Panc1 (cell line): ENCODE measurements at regions not wholly inside any gene's neighbourhood (a gene's known extent, or its start where the extent isn't known, plus 50 kb on each side); places are given as distances from the start of the nearest gene placed in this dataset.

Experiments
- ATAC-seq: fragments of 200-7000 bp; cut with Tn5 transposase; 2 replicates; pipeline ENCODE4 v1.9.1; 2020; ENCODE audit warnings: mild to moderate bottlenecking, moderate library complexity
- BruUV-seq: library from RNA; stranded (reverse); fragments of 400-500 nt; replicated peaks from 2 replicates; lab custom pipeline; 2021; lab: Mats Ljungman, UMichigan
- CTCF ChIA-PET: fragments of 300-600 bp; sonication (Branson Sonifier 250); formaldehyde crosslinking; loops from one replicate; lab custom pipeline; 2022; ENCODE audit warnings: antibody characterized with exemption; lab: Charles Lee
- POLR2A ChIA-PET: fragments of 300-600 bp; sonication (Branson Sonifier 250); formaldehyde crosslinking; loops from one replicate; lab custom pipeline; 2022; ENCODE audit warnings: antibody characterized with exemption; lab: Charles Lee
- DNase-seq: peaks from one replicate; pipeline ENCODE4 v3.0.0-alpha.2; 2010; ENCODE audit warnings: low read depth, low spot score
- H3K27ac ChIP-seq: 2 replicates; pipeline ENCODE4 v1.5.1; 2011; ENCODE audit warnings: mild to moderate bottlenecking, low read length, inconsistent platforms
- H3K27me3 ChIP-seq: fragments of 200-500 bp; sonication (Bioruptor generic); 2 replicates; pipeline ENCODE4 v1.6.0; 2014; ENCODE audit warnings: low read length, inconsistent platforms; ENCODE audit not compliant: control insufficient read depth, insufficient read depth
- H3K36me3 ChIP-seq: fragments of 200-500 bp; sonication (Bioruptor generic); 2 replicates; pipeline ENCODE4 v1.5.1; 2014; ENCODE audit warnings: inconsistent platforms, mild to moderate bottlenecking, low read length, moderate library complexity; ENCODE audit not compliant: control insufficient read depth, insufficient read depth
- H3K4me1 ChIP-seq: 2 replicates; pipeline ENCODE4 v1.5.1; 2011; ENCODE audit warnings: inconsistent platforms, mild to moderate bottlenecking, low read length, moderate library complexity; ENCODE audit not compliant: control insufficient read depth, insufficient read depth
- H3K4me3 ChIP-seq, 2 experiments: 2 replicates each; pipeline ENCODE4 v1.5.1; 2011 to 2012; ENCODE audit warnings: low read depth in 2 of 2, low read length in 2 of 2, mild to moderate bottlenecking in 2 of 2, inconsistent platforms in 1 of 2, moderate library complexity in 1 of 2
- H3K9me3 ChIP-seq: fragments of 200-500 bp; sonication (Bioruptor generic); 2 replicates; pipeline ENCODE4 v1.5.1; 2014; ENCODE audit warnings: low read depth, mild to moderate bottlenecking, inconsistent platforms, low read length, moderate library complexity; ENCODE audit not compliant: control insufficient read depth, insufficient read depth
- POLR2AphosphoS5 ChIP-seq: IDR thresholded peaks from 2 replicates; pipeline ENCODE4 v1.6.1; 2012; ENCODE audit warnings: mild to moderate bottlenecking, low read depth, low read length, moderate library complexity
- REST ChIP-seq, 2 experiments: IDR thresholded peaks; 2 replicates each; pipeline ENCODE4 v1.6.1; 2011 to 2012; ENCODE audit warnings: low read depth in 2 of 2, control low read depth in 1 of 2, low read length in 1 of 2, mild to moderate bottlenecking in 1 of 2, moderate library complexity in 1 of 2; ENCODE audit not compliant: insufficient read depth in 1 of 2
- SIN3A ChIP-seq: IDR thresholded peaks from 2 replicates; pipeline ENCODE4 v1.6.1; 2012; ENCODE audit warnings: low read depth, mild to moderate bottlenecking, low read length, moderate library complexity, borderline replicate concordance; ENCODE audit not compliant: insufficient read depth
- TCF7L2 ChIP-seq: IDR thresholded peaks from 2 replicates; pipeline ENCODE4 v1.6.1; 2011; ENCODE audit warnings: mild to moderate bottlenecking, low read depth, low read length, inconsistent platforms
- in situ Hi-C: cut with HindIII; loops from 2 replicates; pipeline ENCODE4 v1.10.0; 2016; ENCODE audit warnings: low sequenced_read_pairs, low pct_unique_long_range_greater_than_20kb
- intact Hi-C: fragments of 100-400 bp; cut with micrococcal nuclease; formaldehyde crosslinking; loops from one replicate; pipeline ENCODE4 v1.10.0; 2022; ENCODE audit not compliant: unreplicated experiment
- TF ChIP-seq, protein P1 (sequence below): fragments of 450-650 bp; IDR thresholded peaks from 2 replicates; pipeline ENCODE4 v1.5.1; 2017; ENCODE audit warnings: mild to moderate bottlenecking

- in situ Hi-C loops: no loop called here
- Histone ChIP-seq H3K27me3 (no peaks in the 10 kb centered on the region), H3K4me1 (peaks cover 4% of the 10 kb centered on the region), H3K9me3 (no peaks in the 10 kb centered on the region), H3K4me3 (no peak overlapping the region), H3K27ac (no peak overlapping the region), H3K36me3 (no peaks in the 10 kb centered on the region)
- CTCF ChIA-PET: no interaction called here
- ATAC-seq (peak; percentile 71), DNase-seq (no peak)
- POLR2A ChIA-PET: no interaction called here
- no TSS peak for BruUV-seq
- no peak for TF ChIP-seq REST (IDR thresholded peaks at IDR 0.05; ENCODE audit: insufficient read depth in 1 of 2, low read depth in 2 of 2, low read length in 1 of 2)
- TF ChIP-seq SIN3A: no peak
- TF ChIP-seq, protein P1, sequence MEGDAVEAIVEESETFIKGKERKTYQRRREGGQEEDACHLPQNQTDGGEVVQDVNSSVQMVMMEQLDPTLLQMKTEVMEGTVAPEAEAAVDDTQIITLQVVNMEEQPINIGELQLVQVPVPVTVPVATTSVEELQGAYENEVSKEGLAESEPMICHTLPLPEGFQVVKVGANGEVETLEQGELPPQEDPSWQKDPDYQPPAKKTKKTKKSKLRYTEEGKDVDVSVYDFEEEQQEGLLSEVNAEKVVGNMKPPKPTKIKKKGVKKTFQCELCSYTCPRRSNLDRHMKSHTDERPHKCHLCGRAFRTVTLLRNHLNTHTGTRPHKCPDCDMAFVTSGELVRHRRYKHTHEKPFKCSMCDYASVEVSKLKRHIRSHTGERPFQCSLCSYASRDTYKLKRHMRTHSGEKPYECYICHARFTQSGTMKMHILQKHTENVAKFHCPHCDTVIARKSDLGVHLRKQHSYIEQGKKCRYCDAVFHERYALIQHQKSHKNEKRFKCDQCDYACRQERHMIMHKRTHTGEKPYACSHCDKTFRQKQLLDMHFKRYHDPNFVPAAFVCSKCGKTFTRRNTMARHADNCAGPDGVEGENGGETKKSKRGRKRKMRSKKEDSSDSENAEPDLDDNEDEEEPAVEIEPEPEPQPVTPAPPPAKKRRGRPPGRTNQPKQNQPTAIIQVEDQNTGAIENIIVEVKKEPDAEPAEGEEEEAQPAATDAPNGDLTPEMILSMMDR: no peak
- intact Hi-C loops: no loop called here
Observed at GRCh38 chr5:13591621-13592020, 352.9 kb downstream of the DNAH5 start.

- in situ Hi-C loops: no loop called here
- ChIA-PET POLR2A (no interaction called here), CTCF (no interaction called here)
- TF ChIP-seq, protein P1: no peak
- TF ChIP-seq SIN3A: no peak
- TF ChIP-seq TCF7L2: no peak
- no peak for TF ChIP-seq POLR2AphosphoS5
- TF ChIP-seq REST (IDR thresholded peaks at IDR 0.05; ENCODE audit: insufficient read depth in 1 of 2, low read depth in 2 of 2, low read length in 1 of 2): no peak
- no peaks in the 10 kb centered on the region for H3K27me3 ChIP-seq
- no TSS peak for BruUV-seq
- H3K27ac ChIP-seq: no peak overlapping the region
- no peak overlapping the region for H3K4me3 ChIP-seq
- no peaks in the 10 kb centered on the region for H3K4me1 ChIP-seq
- intact Hi-C loops: no loop called here
- H3K9me3 ChIP-seq: no peaks in the 10 kb centered on the region
- no peak for DNase-seq
- H3K36me3 ChIP-seq: no peaks in the 10 kb centered on the region
- ATAC-seq: no peak
Observed at GRCh38 chr5:13585324-13585723, 359.2 kb downstream of the DNAH5 start.
